ENCODE measurements at regions not wholly inside any gene's neighbourhood (a gene's known extent, or its start where the extent isn't known, plus 50 kb on each side); places are given as distances from the start of the nearest gene placed in this dataset.
"Not testable (repeated sequence)": the region's sequence is repeated elsewhere in the genome, so short reads cannot be mapped to it uniquely, and the experiment has no call there.

DNA sequence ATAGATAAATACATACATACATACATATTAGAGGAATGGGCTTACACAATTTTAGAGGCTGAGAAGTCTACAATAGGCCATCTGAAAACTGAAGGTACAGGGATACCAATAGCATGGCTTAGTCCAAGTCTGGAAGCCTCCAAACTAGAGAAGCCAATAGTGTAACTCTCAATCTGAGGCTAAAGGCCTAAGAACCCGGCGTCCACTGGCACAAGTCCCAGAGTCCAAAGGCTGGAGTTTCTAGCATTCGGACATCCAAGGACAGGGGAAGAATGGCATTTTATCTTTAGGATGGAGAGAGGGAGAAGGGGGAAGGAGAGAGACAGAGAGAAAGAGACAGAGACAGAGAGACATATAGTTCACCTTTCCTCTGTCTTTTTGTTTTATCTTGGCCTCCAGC is 63.7 kb upstream of the SYT4 start:
- DNase-seq (ENCODE audit: low spot score): no peak

DNA sequence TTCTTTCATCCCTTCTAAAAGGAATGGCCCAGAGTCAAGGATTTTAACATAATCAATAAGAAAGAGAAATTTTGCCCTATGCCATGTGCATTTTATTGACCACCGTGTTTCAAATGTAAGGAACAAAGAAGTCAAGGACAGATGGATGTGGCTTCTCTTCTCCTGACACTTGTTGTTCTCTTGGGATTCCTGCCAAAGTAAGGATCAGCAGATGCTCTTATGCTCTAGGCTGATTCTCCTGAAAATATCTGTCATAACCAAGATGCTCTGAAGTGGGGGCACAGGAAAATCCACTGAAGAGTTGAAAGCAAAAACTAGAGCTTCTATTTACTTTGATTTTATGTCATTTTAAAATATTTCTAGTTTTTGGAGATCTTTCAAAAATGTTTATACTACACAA is 72.9 kb upstream of the SYT4 start:
- no peak for DNase-seq (ENCODE audit: low spot score)

DNA sequence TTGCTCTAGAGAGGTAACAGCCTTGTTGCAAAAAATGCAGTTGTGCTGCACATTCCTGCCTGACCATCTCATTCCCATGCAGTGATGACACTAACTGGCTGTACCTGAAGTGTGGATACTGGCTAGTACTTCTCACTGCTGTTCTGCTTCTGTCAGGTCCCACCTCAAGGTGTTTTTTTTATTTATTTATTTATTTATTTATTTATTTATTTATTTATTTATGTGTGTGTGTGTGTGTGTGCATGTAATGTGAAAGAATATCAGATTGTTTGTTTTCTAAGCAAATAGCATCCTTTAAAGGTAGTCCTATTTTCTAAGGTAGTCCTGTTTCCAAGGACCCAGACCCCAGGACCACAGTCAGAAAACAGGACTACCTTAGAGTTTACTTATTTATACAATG is 87.2 kb upstream of the SYT4 start:
- DNase-seq (ENCODE audit: low spot score): no peak

DNA sequence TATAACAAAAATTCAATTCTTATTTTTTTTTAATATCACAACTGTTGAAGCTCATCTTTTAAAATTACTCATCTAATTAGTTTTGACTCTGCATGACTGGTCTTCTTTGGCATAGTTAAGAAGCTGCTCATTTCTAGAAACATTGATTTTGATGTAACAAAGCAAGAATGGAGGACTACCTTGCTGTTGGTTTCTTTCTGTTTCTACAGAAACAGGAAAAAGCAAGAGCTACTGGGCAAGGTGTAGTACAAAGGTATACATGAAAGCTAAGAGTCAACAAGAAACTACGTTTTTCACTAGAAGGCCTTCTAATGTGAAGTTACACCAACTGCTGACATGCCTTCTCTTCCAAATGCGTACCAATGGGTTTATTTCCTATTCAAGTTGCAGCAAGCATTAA is 90.6 kb upstream of the SYT4 start:
- DNase-seq (ENCODE audit: low spot score): no peak

DNA sequence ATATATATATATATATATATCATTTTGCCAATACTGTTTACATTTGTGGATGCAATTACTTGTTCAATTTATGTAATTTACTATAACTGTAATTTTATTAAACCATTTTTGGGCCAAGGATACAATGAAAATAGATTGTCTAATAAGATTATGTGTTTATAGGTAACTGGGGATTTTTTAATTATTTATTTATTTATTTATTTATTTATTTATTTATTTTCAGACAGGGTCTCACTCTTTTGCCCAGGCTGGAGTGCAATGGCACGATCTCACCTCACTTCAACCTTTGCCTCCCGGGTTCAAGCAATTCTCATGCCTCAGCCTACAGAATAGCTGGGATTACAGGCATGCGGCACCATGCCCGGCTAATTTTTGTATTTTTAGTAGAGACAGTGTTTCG is 92.0 kb upstream of the SYT4 start:
- DNase-seq (ENCODE audit: low spot score): not testable (repeated sequence)

DNA sequence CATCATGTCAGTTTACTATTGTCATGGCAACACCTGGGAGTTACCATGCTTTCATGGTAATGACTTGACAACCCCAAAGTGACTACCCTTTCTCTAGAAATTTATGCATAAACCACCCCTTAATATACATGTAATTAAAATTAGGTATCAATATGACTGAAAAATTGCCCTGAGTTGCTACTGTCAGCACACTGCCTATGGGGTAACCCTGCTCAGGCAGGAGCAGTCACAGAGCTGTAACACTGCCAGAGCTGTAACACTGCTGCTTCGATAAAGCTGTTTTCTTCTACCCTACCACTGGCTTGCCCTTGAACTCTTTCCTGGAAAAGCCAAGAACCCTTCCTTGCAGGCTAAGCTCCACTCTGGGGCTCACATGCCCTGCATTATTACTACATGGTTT is 95.5 kb upstream of the SYT4 start:
- DNase-seq (ENCODE audit: low spot score): no peak

DNA sequence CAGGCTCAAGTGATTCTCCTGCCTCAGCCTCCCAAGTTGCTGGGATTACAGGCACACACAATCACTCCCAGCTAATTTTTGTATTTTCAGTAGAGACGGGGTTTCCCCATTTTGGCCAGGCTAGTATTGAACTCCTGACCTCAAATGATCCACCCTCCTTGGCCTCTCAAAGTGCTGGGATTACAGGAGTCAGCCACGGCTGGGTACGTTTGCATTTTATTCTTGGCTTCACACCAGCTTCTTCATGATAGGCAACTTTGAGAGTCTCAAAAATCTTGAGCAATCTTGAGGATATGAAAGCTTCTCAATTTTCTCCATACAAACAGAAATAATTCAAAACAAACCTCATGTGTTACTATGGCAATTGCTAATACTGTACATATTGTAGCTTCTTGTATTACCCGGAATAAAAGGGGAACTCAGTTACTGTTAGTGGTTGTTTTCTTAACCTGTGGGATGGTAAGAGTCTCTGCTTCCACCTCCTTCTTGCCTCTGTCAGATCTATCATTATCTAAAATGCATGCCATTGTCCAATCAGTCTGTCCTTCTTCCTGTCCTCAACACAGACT is 102.9 kb upstream of the SYT4 start:
- no peak for DNase-seq (ENCODE audit: low spot score)

DNA sequence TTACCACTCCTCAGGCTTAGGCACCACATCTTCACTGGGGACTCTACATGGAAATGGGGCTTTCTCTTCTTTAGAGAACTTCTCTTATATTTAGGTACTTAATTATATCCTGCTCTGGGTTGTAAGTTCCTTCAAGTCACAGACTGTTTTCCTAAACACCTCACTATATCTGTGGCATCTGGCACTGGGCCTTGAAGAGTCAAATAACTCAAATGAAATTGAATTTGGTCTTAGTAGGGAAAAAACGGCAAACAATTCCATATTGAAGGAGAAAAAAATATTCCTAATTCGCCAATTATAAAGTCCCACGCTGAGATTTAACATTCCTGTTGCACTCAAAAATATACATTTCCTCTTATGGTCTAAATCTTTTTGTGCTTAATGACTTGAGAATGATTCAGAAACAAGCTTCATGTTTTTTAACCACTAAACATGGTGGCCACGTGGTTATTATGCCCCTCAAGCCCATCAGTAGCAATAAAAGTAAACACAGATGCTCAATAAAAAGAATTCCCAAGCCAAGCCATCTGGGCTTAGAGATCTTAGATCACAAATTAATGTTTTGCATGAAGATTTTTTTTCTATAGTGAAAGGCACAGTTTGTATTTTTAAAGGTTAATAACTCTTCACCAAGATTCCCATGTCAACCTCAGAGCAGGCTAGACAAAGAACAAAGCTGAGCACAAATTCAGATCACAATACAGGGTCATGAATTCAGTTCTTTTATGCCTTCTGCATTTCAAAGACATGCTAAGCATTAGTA is 105.5 kb upstream of the SYT4 start:
- no peak for DNase-seq (ENCODE audit: low spot score)

DNA sequence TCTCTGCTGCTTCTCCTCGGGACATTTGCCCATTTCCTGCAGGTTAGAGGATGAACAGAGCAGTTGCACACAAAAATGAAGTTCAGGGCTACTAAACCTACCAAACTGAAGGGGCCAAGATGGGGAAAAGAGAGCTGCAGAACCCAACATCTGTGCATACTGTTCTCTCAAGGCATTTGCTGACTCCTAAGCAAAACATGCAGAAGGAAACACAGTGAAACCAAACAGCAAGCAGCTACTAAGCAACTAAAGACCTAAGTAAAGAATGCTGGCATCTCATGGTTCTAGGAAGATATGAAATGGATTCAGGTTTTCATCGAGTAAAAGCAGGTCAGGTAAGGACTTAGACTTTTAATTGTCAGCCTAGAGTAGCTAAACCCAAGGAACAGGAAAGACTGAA is 111.9 kb upstream of the SYT4 start:
- no peak for DNase-seq (ENCODE audit: low spot score)

DNA sequence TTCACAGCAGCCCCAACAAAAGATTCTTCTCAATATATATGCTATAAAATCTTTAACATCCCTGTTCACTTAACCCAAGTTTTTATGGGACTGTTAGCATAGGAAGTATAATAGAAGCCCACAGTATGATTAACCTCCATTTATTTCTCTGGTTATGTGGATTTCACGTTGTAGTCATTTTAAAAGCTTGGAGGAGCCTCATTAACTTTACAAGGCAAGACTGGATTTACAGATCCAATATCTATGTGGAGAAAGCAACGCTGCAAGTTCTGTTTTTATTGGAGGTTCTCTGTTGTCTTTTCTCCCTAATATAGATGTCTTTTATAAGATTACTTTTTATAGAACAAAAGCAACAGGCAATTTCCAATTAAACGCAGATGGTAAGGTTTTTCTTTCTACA is 114.9 kb upstream of the SYT4 start:
- no peak for DNase-seq (ENCODE audit: low spot score)

DNA sequence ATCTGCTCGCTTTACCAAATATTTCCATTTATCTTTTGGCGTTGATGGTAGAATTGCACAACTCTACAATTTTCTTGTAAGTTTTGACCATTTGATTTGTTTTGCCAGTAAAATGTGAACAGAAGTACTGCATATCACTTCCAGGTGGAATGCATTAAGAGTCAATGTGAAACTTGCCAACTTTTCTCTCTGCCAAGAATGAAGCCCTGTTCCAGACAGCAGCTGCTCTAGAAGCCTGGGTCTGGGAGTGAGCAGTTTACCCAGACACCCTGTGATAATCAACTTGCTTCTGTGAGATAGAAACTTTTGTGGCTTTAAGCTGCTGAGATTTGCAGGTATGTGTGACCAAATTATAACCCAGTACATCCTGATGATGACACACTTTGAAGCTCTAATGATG is 115.9 kb upstream of the SYT4 start:
- DNase-seq (ENCODE audit: low spot score): no peak

DNA sequence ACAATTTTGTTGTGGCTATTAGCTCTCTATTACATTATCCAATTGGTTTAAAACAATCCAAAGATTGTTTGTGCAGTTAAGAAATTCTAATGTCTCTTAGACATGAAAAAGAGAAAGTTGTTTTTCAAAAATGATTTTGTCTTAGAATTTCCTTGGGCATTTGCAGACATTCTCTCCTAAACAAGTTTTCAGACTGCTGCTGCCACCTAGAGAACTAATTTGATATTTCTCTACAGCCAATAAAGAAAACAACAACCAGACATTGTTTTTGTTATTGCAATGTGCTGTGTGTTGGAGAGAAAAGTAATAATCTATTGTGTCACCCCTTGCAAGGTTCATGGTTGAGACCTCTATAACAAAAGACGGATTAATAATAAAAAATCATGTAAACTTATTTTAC is 119.0 kb upstream of the SYT4 start:
- peak; percentile 4 for DNase-seq (ENCODE audit: low spot score)

DNA sequence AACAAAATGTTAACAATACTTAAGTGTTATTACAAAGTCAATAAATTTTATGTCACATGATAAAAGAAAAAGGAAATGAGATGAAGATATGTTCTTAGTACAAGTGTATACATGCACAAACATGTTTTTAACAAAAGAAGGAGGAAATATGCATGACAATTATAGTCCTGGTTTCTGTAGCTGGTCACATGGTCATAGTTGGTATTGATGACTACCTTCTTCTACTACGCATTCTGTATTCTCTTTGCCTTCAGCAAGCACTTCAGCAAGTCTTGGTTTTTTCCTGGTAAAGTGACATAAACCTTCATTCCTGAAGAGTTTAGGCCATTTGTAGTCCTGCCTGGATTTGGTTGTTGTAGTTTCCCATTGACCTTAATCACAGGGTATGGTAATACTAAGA is 121.3 kb upstream of the SYT4 start:
- DNase-seq (ENCODE audit: low spot score): no peak

DNA sequence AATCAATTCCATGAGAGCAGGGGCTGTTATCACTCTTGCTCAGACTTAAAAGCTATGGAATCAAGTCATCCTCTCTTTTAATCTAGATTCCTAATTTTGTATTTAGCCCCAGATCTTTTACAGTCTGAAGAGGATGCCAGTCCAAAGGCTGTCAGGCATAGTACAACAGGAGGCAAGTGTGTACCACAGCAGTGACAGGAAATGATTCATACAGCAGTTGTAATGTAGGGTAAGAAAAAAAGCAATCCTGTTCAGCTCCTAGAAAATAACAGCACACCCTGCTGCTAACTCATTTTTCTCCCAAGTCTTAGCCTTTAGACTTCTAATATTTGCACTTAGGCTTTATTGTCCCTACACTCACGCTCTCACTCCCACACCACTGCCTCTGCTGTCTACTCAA is 127.8 kb upstream of the SYT4 start:
- DNase-seq (ENCODE audit: low spot score): no peak

DNA sequence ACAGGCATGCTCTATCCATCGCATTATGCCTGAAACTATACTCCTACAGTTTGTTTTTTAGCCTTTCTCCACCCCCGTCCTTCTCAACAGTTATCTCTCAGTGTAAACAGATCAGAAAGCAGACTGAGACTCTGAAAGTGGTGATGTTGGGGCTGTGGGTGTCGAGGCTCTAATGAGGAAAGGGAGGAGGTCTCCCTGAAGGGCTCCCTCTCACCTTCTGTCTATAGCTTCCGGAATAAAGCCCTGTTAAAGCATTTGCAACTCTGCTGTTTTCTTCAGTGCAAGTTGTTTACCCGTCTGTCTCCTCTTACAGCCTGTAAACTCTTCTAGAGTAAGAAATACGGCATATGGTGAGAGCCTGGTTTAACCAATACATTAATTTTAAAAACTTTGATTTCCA is 136.7 kb upstream of the SYT4 start:
- DNase-seq (ENCODE audit: low spot score): no peak

DNA sequence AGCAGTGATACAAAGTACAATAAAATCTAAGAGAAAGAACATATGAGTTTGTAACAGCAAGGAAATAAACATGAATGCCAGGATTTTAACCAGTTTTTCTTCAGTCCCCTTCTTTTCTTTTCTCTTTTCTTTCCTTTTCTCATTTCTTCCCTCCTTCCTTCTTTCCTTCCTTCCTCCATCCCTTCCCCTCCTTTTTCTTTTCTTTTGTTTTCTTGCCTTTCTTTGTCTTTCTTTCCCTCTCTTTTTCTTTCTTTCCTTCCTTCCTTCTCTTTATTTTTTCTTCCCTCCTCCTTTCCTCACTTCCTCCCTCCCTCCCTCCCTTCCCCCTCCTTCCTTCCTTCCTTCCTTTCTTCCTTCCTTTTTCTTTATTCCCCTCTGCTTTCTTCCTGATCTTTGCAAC is 142.8 kb upstream of the SYT4 start:
- no peak for DNase-seq (ENCODE audit: low spot score)

DNA sequence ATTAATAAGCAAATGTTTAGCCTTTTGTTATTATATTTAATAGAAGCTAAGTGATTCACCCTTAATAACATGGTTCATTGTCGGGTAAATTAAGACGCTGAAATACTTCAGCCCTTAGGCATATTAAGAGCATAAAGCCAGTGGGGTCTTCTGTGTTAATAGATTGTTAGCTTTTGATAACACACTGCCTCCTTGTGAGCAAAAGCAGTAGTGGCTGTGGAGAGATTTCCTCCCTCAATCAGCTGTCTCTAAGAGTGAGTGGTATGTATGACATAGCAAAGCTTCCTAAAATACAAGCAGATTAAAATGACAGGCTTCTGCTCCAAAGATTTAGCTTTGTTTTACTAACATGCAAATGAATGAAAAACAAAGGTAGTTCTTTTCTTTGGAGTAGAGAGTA is 143.7 kb upstream of the SYT4 start:
- no peak for DNase-seq (ENCODE audit: low spot score)

DNA sequence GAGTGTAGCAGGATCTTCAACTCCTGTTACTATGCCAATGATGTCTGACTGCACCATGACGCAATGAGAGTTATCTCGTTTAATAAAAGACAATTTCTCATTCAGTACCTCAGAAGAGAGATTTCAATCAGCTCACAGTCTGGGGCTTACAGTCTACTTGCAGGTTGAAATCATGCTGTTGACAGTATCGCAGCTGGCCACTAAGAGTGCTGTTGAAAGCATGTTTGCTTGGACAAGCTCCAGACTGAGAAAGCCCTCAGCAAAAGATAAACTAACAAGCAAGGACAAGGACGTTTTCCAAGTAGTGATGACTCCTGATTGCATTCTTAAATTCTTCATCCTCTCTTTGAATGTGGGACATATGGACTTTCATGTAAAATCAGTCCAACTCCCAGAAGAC is 145.2 kb upstream of the SYT4 start:
- DNase-seq (ENCODE audit: low spot score): no peak

DNA sequence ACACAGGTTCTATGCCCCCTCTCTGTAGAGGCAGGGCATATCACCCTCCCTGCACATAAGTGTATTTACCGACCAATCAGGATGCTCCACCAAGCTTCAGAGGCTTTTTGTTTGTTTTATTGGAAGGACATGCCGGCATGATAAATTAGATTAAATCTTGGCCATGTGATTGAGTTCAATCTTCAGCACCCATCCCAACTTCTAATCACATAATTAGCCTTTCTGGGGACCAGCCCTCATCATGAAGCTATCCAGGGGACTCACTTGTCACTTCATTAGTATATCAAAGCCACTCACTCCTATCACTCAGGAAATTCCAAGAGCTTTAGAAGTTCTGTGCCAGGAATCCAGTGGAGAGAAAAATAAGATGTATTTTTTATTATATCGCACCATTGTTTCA is 158.6 kb upstream of the SYT4 start:
- no peak for DNase-seq (ENCODE audit: low spot score)

DNA sequence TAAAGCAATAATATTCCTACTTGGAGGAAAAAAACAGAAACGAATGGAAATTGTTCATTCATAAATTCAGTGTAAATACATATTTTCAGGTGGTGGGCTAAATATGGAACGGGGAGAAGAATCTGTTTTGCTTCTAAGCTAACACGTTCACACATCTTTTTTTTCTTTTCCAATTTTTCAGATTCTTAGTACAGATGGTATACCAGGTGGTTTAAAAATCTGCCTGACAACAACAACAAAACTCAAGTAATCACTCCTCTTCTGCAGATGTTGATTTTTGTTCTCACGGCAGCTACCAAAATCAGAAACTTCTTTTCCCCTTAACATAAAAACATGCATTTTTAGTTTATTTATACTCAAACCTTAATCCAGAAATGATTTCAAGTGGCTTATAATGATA is 164.8 kb upstream of the SYT4 start:
- DNase-seq (ENCODE audit: low spot score): no peak

DNA sequence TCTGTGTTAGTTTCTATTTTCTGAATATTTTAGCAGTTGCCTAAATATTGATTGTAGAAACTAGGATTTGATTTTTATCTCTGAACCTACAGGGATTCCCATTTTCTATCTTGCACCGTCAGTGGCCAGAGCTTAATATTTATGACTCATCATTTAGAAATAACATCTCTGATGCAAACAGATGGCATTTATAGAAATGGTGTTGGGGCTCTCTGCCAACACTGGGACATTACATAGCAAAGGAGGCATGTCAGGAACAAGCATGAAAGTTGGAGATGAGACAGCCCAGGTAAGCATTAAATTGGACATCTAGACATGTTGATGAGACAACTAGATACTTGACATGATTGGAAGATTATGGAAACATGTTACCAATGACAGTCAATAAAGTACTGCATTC is 165.3 kb upstream of the SYT4 start:
- no peak for DNase-seq (ENCODE audit: low spot score)

DNA sequence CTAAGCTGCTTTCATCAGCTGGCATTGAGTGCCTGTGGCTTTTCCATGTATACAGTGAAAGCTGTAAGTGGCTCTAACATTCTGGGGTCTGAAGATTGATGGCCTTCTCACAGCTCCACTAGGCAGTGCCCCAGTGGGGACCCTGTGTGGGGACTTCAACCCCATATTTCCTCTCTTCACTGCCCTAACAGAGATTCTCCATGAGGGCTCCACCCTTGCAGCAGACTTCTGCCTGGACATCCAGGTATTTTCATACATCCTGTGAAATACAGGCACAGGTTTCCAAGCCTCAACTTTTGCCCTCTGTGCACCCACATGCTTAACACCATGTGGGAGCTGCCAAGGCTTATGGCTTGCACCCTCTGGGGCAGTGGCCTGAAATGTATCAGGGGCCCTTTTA is 188.2 kb upstream of the SYT4 start:
- DNase-seq (ENCODE audit: low spot score): no peak

DNA sequence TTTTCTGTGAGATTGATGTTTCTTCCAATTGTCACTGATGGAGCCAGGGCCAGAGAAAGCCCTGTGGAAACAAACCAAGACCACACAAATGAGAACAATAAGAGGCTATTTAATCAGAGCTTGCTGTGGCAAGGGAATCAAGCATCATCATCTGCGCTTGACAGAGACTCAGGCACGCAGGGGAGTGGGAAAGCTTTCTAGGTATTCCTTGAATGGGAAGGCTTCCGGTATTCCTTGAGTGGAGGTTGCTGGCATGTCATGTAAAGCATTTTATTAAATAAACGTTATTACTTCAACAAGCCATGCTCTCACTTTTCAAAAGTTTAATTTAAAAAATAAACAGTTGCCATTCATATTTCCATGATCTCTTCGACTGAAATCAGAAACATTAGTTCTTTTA is 194.6 kb upstream of the SYT4 start:
- DNase-seq (ENCODE audit: low spot score): no peak

DNA sequence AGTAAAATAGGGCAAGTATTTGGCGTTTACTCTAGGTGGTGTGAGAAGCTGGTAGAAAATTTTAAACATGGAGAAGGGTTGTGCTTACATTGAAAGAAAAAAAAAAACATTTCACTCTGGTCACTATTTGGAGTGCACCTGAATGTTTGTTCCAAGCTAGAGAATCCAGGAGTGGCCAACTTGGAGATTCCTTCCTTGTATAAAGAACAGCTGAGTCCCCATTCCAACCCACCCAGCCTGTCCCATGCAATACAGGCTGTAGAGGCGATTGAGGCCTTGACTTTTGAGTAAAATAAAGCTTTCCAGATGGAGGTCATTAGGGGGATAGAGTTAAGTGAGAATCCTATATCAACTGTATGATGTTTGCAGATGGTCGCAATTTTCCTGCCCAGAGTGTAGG is 203.8 kb upstream of the SYT4 start:
- DNase-seq (ENCODE audit: low spot score): no peak

Data from GM03348 (cell line).